ENCODE measurements at regions not wholly inside any gene's neighbourhood (a gene's known extent, or its start where the extent isn't known, plus 50 kb on each side); places are given as distances from the start of the nearest gene placed in this dataset.

DNA sequence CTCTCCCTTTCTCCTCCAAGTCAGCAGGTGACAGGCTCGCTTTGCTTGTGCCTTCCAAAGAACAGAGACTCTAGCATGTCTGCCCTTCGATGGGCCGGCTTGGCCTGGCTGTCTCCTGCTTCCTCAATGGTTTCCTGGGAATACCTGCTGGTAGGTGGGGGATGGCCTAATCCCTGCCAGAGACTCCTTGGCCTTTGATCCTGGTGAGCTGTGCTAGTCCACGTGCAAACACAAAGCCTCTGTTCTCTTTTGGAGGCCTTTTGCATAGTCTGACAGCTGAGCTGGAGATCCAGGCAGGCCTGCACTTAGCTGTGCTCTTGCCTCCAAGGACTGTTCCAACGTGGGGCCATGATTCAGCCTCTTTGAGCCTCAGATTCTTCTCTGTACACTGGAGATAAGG, 67.6 kb downstream of the ARL4C start:
- no peak for TF ChIP-seq POLR2A (IDR thresholded peaks at IDR 0.05)
- TF ChIP-seq, protein P1, sequence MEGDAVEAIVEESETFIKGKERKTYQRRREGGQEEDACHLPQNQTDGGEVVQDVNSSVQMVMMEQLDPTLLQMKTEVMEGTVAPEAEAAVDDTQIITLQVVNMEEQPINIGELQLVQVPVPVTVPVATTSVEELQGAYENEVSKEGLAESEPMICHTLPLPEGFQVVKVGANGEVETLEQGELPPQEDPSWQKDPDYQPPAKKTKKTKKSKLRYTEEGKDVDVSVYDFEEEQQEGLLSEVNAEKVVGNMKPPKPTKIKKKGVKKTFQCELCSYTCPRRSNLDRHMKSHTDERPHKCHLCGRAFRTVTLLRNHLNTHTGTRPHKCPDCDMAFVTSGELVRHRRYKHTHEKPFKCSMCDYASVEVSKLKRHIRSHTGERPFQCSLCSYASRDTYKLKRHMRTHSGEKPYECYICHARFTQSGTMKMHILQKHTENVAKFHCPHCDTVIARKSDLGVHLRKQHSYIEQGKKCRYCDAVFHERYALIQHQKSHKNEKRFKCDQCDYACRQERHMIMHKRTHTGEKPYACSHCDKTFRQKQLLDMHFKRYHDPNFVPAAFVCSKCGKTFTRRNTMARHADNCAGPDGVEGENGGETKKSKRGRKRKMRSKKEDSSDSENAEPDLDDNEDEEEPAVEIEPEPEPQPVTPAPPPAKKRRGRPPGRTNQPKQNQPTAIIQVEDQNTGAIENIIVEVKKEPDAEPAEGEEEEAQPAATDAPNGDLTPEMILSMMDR (IDR thresholded peaks at IDR 0.05), result no peak

All from prostate gland (tissue), 2 donors.